ENCODE measurements at regions not wholly inside any gene's neighbourhood (a gene's known extent, or its start where the extent isn't known, plus 50 kb on each side); places are given as distances from the start of the nearest gene placed in this dataset.

DNA sequence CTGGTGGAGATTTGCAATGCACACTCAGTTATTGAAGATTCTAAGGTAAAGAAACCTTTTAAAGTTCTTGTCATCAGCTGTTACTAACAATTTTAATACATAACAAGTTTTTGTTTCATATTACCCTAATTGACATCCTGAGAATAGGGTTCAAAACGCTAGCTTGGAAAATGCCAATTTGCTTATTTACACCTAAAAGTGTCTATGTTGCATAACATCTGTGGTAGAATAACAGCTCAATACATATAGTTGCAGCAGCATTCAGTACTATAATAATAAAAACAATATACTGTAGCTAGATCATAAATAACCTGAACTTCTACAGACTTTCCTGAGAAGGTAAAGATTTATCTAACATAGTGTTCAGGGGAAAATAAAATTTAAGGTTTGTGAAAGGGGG is 219.0 kb downstream of the OSR1 start:
- no peaks in the 10 kb centered on the region for H3K27me3 ChIP-seq
- no peaks in the 10 kb centered on the region for H3K36me3 ChIP-seq
- H3K4me3 ChIP-seq (ENCODE audit: low read depth, low read length), result no peak overlapping the region
- H3K4me1 ChIP-seq, result no peaks in the 10 kb centered on the region
- H3K9me3 ChIP-seq, result no peaks in the 10 kb centered on the region; the same call in 1 of the 2 replicates
- DNase-seq, result no peak
- TF ChIP-seq, protein P1, sequence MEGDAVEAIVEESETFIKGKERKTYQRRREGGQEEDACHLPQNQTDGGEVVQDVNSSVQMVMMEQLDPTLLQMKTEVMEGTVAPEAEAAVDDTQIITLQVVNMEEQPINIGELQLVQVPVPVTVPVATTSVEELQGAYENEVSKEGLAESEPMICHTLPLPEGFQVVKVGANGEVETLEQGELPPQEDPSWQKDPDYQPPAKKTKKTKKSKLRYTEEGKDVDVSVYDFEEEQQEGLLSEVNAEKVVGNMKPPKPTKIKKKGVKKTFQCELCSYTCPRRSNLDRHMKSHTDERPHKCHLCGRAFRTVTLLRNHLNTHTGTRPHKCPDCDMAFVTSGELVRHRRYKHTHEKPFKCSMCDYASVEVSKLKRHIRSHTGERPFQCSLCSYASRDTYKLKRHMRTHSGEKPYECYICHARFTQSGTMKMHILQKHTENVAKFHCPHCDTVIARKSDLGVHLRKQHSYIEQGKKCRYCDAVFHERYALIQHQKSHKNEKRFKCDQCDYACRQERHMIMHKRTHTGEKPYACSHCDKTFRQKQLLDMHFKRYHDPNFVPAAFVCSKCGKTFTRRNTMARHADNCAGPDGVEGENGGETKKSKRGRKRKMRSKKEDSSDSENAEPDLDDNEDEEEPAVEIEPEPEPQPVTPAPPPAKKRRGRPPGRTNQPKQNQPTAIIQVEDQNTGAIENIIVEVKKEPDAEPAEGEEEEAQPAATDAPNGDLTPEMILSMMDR (IDR thresholded peaks at IDR 0.05; ENCODE audit: low read depth, low read length), result no peak

DNA sequence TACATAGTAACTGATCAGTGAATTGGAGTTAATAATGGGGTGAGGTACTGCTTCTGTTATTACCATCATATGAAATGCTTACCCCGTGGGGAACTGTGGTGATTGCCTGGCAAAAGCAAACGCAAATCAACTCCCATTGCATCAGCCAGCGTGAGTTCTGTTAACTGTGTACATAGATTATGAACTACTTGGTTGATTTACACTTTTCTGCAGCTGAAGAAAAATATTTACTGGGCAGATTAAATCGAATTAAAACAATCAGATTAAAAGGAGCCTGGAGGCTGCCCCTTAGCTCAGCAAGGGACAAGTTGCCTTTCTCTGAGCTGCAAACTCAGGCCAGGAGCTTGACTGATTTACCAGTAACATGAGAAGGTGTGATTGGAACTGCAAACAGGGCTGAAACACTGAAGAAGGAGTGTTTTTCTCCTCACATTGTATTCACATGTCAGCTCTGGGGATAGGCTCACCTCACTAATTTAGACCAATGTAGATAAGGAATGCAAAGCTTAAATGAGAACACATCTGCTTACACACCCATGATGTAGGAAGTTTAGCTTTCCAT is 220.1 kb downstream of the OSR1 start:
- TF ChIP-seq, protein P1 (IDR thresholded peaks at IDR 0.05; ENCODE audit: low read depth, low read length), result no peak
- Histone ChIP-seq H3K4me1 (no peaks in the 10 kb centered on the region), H3K9me3 (no peaks in the 10 kb centered on the region; the same call in 1 of the 2 replicates), H3K27me3 (no peaks in the 10 kb centered on the region), H3K36me3 (no peaks in the 10 kb centered on the region), H3K4me3 (ENCODE audit: low read depth, low read length) (no peak overlapping the region)
- no peak for DNase-seq

DNA sequence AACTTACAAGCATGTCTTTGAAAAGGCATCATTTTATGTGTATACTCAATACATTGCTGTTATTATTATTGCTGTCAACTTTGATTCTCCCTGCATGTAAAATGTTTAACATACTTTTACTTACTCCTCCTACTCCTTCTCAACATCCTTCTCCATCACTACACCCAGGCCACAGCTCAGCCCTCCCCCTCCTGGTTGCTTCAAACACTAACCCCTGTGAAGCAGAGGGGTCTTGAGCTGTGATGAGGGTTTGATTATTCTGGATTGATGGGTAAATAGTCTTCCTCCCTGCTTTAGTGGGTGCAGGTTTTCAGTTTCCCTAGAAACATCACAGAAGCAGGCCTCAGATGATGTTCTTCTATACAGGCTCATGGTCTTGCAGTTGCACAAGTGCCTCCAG is 221.0 kb downstream of the OSR1 start:
- H3K4me3 ChIP-seq (ENCODE audit: low read depth, low read length), result no peak overlapping the region
- H3K27me3 ChIP-seq, result no peaks in the 10 kb centered on the region
- H3K4me1 ChIP-seq, result no peaks in the 10 kb centered on the region
- H3K9me3 ChIP-seq, result no peaks in the 10 kb centered on the region; the same call in 1 of the 2 replicates
- no peaks in the 10 kb centered on the region for H3K36me3 ChIP-seq
- TF ChIP-seq, protein P1 (IDR thresholded peaks at IDR 0.05; ENCODE audit: low read depth, low read length), result no peak
- DNase-seq, result no peak

DNA sequence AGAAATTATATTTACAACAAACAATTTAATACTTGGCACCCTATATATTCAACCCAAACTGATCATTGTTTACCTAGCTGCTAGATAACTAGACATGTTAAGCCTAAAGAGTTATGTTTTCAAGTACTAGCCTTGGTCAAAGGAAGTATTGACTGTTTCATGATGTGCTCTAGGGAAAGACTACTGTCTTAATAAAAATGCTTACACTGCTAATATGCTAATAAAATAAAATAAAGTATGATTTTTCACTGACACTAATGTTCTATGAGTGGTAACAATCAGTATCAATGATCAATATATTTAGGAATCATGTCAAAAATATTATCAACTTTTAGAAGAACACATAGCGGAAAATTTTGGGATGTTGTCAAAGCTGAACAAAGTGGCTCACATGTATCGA is 225.5 kb downstream of the OSR1 start:
- Histone ChIP-seq H3K36me3 (no peaks in the 10 kb centered on the region), H3K4me3 (ENCODE audit: low read depth, low read length) (no peak overlapping the region), H3K9me3 (no peaks in the 10 kb centered on the region; the same call in 1 of the 2 replicates), H3K27me3 (no peaks in the 10 kb centered on the region), H3K4me1 (no peaks in the 10 kb centered on the region)
- TF ChIP-seq, protein P1 (IDR thresholded peaks at IDR 0.05; ENCODE audit: low read depth, low read length), result no peak
- no peak for DNase-seq

DNA sequence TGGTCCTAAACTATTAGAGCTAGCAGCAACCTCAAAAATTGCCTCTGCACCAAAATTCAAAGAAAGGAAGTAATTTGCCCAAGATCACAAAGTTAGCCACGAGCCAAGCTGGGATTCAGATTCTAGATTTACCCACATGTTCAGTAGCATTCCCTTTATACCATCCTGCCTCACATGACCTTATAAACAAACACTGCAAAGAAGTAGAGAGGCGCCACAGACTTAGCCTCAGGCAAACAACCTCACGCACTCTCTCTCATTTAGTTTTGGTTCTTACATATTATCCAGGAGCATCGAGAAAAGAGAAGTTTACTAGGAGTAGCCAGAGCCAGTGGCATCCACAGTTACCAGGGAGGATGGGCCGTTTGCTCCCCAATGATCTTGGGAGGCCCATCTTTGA is 226.6 kb downstream of the OSR1 start:
- TF ChIP-seq, protein P1 (IDR thresholded peaks at IDR 0.05; ENCODE audit: low read depth, low read length), result no peak
- no peak for DNase-seq
- Histone ChIP-seq H3K4me1 (no peaks in the 10 kb centered on the region), H3K9me3 (no peaks in the 10 kb centered on the region; the same call in 1 of the 2 replicates), H3K4me3 (ENCODE audit: low read depth, low read length) (no peak overlapping the region), H3K27me3 (no peaks in the 10 kb centered on the region), H3K36me3 (no peaks in the 10 kb centered on the region)

DNA sequence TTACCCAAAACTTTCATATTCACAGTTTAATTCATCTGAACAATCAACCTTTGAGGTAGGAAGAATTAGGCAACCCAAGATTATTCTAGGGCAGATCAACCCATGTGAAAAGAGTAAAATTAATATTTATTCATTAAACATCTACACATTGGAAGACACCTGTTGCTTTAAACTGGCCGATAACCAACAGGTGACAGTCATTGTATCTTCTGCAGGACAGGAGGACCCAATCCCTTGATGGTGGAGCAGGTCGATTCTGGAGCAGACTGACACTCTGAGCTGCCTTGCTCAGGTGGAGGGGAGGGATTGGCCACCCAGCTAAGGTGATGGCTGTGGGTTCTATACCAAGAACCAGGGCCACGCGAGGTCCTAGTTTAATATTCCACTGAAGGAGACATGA is 230.3 kb downstream of the OSR1 start:
- TF ChIP-seq, protein P1 (IDR thresholded peaks at IDR 0.05; ENCODE audit: low read depth, low read length), result no peak
- H3K36me3 ChIP-seq, result no peaks in the 10 kb centered on the region
- no peaks in the 10 kb centered on the region for H3K4me1 ChIP-seq
- H3K27me3 ChIP-seq, result no peaks in the 10 kb centered on the region
- no peaks in the 10 kb centered on the region for H3K9me3 ChIP-seq
- H3K4me3 ChIP-seq (ENCODE audit: low read depth, low read length), result no peak overlapping the region
- no peak for DNase-seq

Measured in BE2C (cell line).